Hepatocyte (in vitro differentiated cells): ENCODE measurements at regions not wholly inside any gene's neighbourhood (a gene's known extent, or its start where the extent isn't known, plus 50 kb on each side); places are given as distances from the start of the nearest gene placed in this dataset. TPM values are rescaled to one million over a fixed set of nuclear protein-coding genes. Genes with fewer than 3 reads are reported as not detected.

Source experiments
- DNase-seq: peaks from one replicate; pipeline ENCODE4 v3.0.0-alpha.2; 2016; ENCODE audit warnings: low spot score
- H2AFZ ChIP-seq: fragments of 200-600 bp; sonication (generic); 2 replicates; pipeline ENCODE4 v1.6.0; 2016; ENCODE audit warnings: antibody characterized with exemption, mild to moderate bottlenecking
- H3K27ac ChIP-seq: fragments of 200-600 bp; sonication (generic); 2 replicates; pipeline ENCODE4 v1.5.1; 2016; ENCODE audit warnings: mild to moderate bottlenecking
- H3K27me3 ChIP-seq: fragments of 200-600 bp; sonication (generic); 2 replicates; pipeline ENCODE4 v1.6.1; 2016
- H3K36me3 ChIP-seq: fragments of 200-600 bp; sonication (generic); replicated peaks from 2 replicates; pipeline ENCODE4 v1.5.1; 2016; ENCODE audit warnings: low read depth; ENCODE audit not compliant: insufficient read depth
- H3K4me1 ChIP-seq: fragments of 200-600 bp; sonication (generic); 2 replicates; pipeline ENCODE4 v1.5.1; 2016; ENCODE audit warnings: mild to moderate bottlenecking, moderate library complexity; ENCODE audit not compliant: insufficient read depth
- H3K4me2 ChIP-seq: fragments of 200-600 bp; sonication (generic); 2 replicates; pipeline ENCODE4 v1.6.0; 2016
- H3K4me3 ChIP-seq: fragments of 200-600 bp; sonication (generic); 2 replicates; pipeline ENCODE4 v1.5.1; 2016; ENCODE audit warnings: mild to moderate bottlenecking
- H3K79me2 ChIP-seq: fragments of 200-600 bp; sonication (generic); 2 replicates; pipeline ENCODE4 v1.6.0; 2017; ENCODE audit warnings: mild to moderate bottlenecking
- H3K9me2 ChIP-seq: fragments of 200-600 bp; sonication (generic); replicated peaks from 2 replicates; pipeline ENCODE4 v1.6.0; 2017; ENCODE audit warnings: mild to moderate bottlenecking; ENCODE audit not compliant: insufficient read depth
- H3K9me3 ChIP-seq: fragments of 200-600 bp; sonication (generic); 2 replicates; pipeline ENCODE4 v1.5.1; 2016; ENCODE audit warnings: low read depth, mild to moderate bottlenecking
- H4K20me1 ChIP-seq: fragments of 200-600 bp; sonication (generic); 2 replicates; pipeline ENCODE4 v1.6.0; 2016; ENCODE audit warnings: mild to moderate bottlenecking; ENCODE audit not compliant: insufficient read depth, poor library complexity, severe bottlenecking
- CTCF ChIP-seq: fragments of 200-600 bp; sonication (generic); IDR thresholded peaks from 2 replicates; pipeline ENCODE4 v1.5.1; 2016; ENCODE audit warnings: antibody characterized with exemption, mild to moderate bottlenecking; ENCODE audit not compliant: poor library complexity
- EZH2 ChIP-seq: fragments of 200-600 bp; sonication (generic); IDR thresholded peaks from 2 replicates; pipeline ENCODE4 v1.6.1; 2016; ENCODE audit warnings: antibody characterized with exemption, mild to moderate bottlenecking, borderline replicate concordance
- EZH2phosphoT487 ChIP-seq: fragments of 200-600 bp; sonication (generic); IDR thresholded peaks from one replicate; pipeline ENCODE4 v1.6.1; 2018; ENCODE audit warnings: antibody characterized with exemption, mild to moderate bottlenecking, low read depth, moderate library complexity; ENCODE audit not compliant: unreplicated experiment, severe bottlenecking
- WGBS: methylation state at CpG from one replicate; pipeline ENCODE4 v1.1.6; 2016; ENCODE audit warnings: low lambda C conversion rate; ENCODE audit errors: missing lambda C conversion rate; 5-methylcytosine and 5-hydroxymethylcytosine counted together
- microRNA-seq: library from miRNA; unstranded; fragments of <30 nt; microRNA quantifications from one replicate; pipeline ENCODE4, GENCODE V29; 2017
- small RNA-seq: library from RNA; depleted of rRNA; stranded (forward); fragments of <200 nt; gene quantifications from one replicate; pipeline ENCODE3, GENCODE V24; 2014

DNA sequence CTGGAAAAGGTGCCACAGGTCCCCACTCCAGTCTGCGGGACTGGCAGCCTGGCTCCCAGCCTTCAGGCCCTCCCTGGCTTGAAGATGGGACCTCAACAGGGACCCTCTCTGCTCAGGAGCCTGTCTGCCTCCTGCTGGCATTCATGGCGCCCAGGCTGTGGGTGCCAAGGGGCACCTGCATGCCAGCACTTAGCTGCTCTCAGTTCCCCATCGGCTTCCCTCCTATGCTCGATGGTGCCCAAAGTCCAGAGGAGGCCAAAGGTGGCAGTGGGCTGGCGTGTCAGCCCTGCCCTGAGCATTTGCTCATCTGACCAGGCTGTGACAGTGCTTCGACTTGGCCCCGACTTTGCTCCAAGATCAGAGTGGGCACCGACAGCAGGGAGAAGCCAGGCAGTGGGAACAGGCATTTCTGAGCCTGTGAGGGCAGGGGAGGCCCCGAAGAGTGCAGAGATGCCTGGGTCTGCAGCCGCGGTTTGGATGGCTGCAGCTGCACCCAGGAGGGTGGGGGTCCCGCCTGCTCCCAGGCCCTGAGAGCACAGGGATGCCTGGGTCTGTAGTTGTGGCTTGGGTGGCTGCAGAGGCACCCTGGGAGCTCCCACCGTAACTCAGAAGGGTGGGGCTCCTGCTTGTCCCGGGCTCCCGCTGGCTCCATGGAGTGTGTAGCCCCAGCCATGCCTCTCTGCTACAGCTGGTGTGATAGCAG is 463.6 kb downstream of the TBC1D22A start:
- no peaks in the 10 kb centered on the region for H3K36me3 ChIP-seq
- no peaks in the 10 kb centered on the region for H3K9me3 ChIP-seq
- no peaks in the 10 kb centered on the region for H4K20me1 ChIP-seq
- TF ChIP-seq EZH2phosphoT487 (no peak), CTCF (no peak), EZH2 (no peak)
- no peaks in the 10 kb centered on the region for H3K4me1 ChIP-seq
- no peak overlapping the region for H3K4me2 ChIP-seq
- no peak overlapping the region for H2AFZ ChIP-seq
- no peak overlapping the region for H3K27ac ChIP-seq
- no peaks in the 10 kb centered on the region for H3K9me2 ChIP-seq
- no peak overlapping the region for H3K4me3 ChIP-seq
- no peak for DNase-seq
- no peaks in the 10 kb centered on the region for H3K27me3 ChIP-seq
- WGBS, result 75% methylated on average over 15 of the region's 15 CpGs
- no peaks in the 10 kb centered on the region for H3K79me2 ChIP-seq

GRCh38 chr22:47225080-47225930 is 462.9 kb downstream of the TBC1D22A start:
- Histone ChIP-seq H3K4me3 (no peak overlapping the region), H3K79me2 (no peaks in the 10 kb centered on the region), H2AFZ (no peak overlapping the region), H3K9me3 (no peaks in the 10 kb centered on the region), H3K9me2 (no peaks in the 10 kb centered on the region), H3K4me1 (no peaks in the 10 kb centered on the region), H3K4me2 (no peak overlapping the region), H3K36me3 (no peaks in the 10 kb centered on the region), H3K27ac (no peak overlapping the region), H4K20me1 (no peaks in the 10 kb centered on the region), H3K27me3 (no peaks in the 10 kb centered on the region)
- TF ChIP-seq CTCF, result no peak
- TF ChIP-seq EZH2, result no peak
- no peak for TF ChIP-seq EZH2phosphoT487
- no peak for DNase-seq
- 82% methylated on average over 11 of the region's 11 CpGs for WGBS

Small RNA genes lying in the stretch of these regions (microRNA-seq; reads per million reads assigned to microRNA genes)
- gene MIR3201 (not detected), gene MIR3667 (not detected), gene MIR4535 (not detected)

Small RNA genes lying in the stretch of these regions (small RNA-seq; reads per million reads assigned to genes)
- not detected for gene MIR3201
- gene MIR3667, result not detected
- gene MIR4535, result not detected
